GM23248 (cell line): ENCODE measurements at regions not wholly inside any gene's neighbourhood (a gene's known extent, or its start where the extent isn't known, plus 50 kb on each side); places are given as distances from the start of the nearest gene placed in this dataset.

Experiments
- EZH2 ChIP-seq: fragments of 200-600 bp; sonication (generic); IDR thresholded peaks from 2 replicates; pipeline ENCODE4 v1.6.1; 2018; ENCODE audit warnings: antibody characterized with exemption, mild to moderate bottlenecking; ENCODE audit not compliant: insufficient read depth, poor library complexity, severe bottlenecking
- EZH2phosphoT487 ChIP-seq: fragments of 200-600 bp; sonication (generic); IDR thresholded peaks from 2 replicates; pipeline ENCODE4 v1.6.1; 2018; ENCODE audit warnings: antibody characterized with exemption, moderate library complexity, mild to moderate bottlenecking, low read depth; ENCODE audit not compliant: insufficient read depth

GRCh38 chr20:22504829-22505377, 79.5 kb downstream of the FOXA2 start:
- TF ChIP-seq EZH2 (no peak), EZH2phosphoT487 (no peak)
